ENCODE measurements at regions not wholly inside any gene's neighbourhood (a gene's known extent, or its start where the extent isn't known, plus 50 kb on each side); places are given as distances from the start of the nearest gene placed in this dataset.

- Histone ChIP-seq H3K27me3 (no peaks in the 10 kb centered on the region), H3K27ac (no peak overlapping the region), H3K9me3 (peaks cover 0 to 37% (median 0%) of the 10 kb centered on the region in 3 donors), H3K36me3 (no peaks in the 10 kb centered on the region), H3K4me3 (no peak overlapping the region), H3K4me1 (no peaks in the 10 kb centered on the region)
- TF ChIP-seq POLR2A (IDR thresholded peaks at IDR 0.05) (no peak), POLR2AphosphoS5 (IDR thresholded peaks at IDR 0.05) (no peak), EP300 (IDR thresholded peaks at IDR 0.05) (no peak), CTCF (IDR thresholded peaks at IDR 0.05) (no peak)
- no peak for ATAC-seq
Measured at GRCh38 chr3:111373861-111374260, 168.1 kb upstream of the CD96 start.

GRCh38 chr3:111385971-111386495 is 156.0 kb upstream of the CD96 start:
- Histone ChIP-seq H3K4me3 (no peak overlapping the region), H3K27ac (no peak overlapping the region), H3K36me3 (no peaks in the 10 kb centered on the region), H3K4me1 (no peaks in the 10 kb centered on the region), H3K27me3 (no peaks in the 10 kb centered on the region), H3K9me3 (peaks cover 0 to 9% (median 0%) of the 10 kb centered on the region in 3 donors)
- TF ChIP-seq POLR2A (IDR thresholded peaks at IDR 0.05): no peak
- WGBS, 2 donors (ENCODE audit: low coverage in 1 of 2): 65 to 84% methylated on average over 2 to 4 of the region's 4 CpGs
- ATAC-seq: no peak

- TF ChIP-seq CTCF (IDR thresholded peaks at IDR 0.05): no peak
- no peak for TF ChIP-seq POLR2A (IDR thresholded peaks at IDR 0.05)
- no peak for TF ChIP-seq POLR2AphosphoS5 (IDR thresholded peaks at IDR 0.05)
- TF ChIP-seq EP300 (IDR thresholded peaks at IDR 0.05): no peak
- ATAC-seq: no peak
- no peaks in the 10 kb centered on the region for H3K27me3 ChIP-seq
- no peaks in the 10 kb centered on the region for H3K36me3 ChIP-seq
- WGBS, 2 donors (ENCODE audit: low coverage in 1 of 2): 74 to 93% methylated on average over 2 of the region's 2 CpGs
- H3K4me1 ChIP-seq: no peaks in the 10 kb centered on the region
- no peak overlapping the region for H3K27ac ChIP-seq
- no peak overlapping the region for H3K4me3 ChIP-seq
- no peaks in the 10 kb centered on the region for H3K9me3 ChIP-seq
Measured at GRCh38 chr3:111392894-111393398, 149.1 kb upstream of the CD96 start.

GRCh38 chr3:111412656-111413055 is 129.3 kb upstream of the CD96 start:
- TF ChIP-seq POLR2AphosphoS5 (IDR thresholded peaks at IDR 0.05) (no peak), CTCF (IDR thresholded peaks at IDR 0.05) (no peak), POLR2A (IDR thresholded peaks at IDR 0.05) (no peak), EP300 (IDR thresholded peaks at IDR 0.05) (no peak)
- WGBS, 2 donors (ENCODE audit: low coverage in 1 of 2): 76 to 80% methylated on average over 4 of the region's 4 CpGs

GRCh38 chr3:111414531-111414930 is 127.5 kb upstream of the CD96 start:
- H3K4me1 ChIP-seq: no peaks in the 10 kb centered on the region
- H3K36me3 ChIP-seq: no peaks in the 10 kb centered on the region
- no peak for ATAC-seq
- H3K27me3 ChIP-seq: no peaks in the 10 kb centered on the region
- no peak for TF ChIP-seq POLR2A (IDR thresholded peaks at IDR 0.05)
- TF ChIP-seq POLR2AphosphoS5 (IDR thresholded peaks at IDR 0.05): no peak
- TF ChIP-seq EP300 (IDR thresholded peaks at IDR 0.05): no peak
- TF ChIP-seq CTCF (IDR thresholded peaks at IDR 0.05): no peak
- H3K27ac ChIP-seq: no peak overlapping the region
- no peaks in the 10 kb centered on the region for H3K9me3 ChIP-seq
- no peak overlapping the region for H3K4me3 ChIP-seq

More at GRCh38 chr3:111412656-111413055, 129.3 kb upstream of the CD96 start:
- Histone ChIP-seq H3K4me1 (no peaks in the 10 kb centered on the region), H3K27ac (no peak overlapping the region), H3K4me3 (no peak overlapping the region), H3K27me3 (no peaks in the 10 kb centered on the region), H3K36me3 (no peaks in the 10 kb centered on the region), H3K9me3 (no peaks in the 10 kb centered on the region)
- ATAC-seq: no peak
